ENCODE measurements at regions not wholly inside any gene's neighbourhood (a gene's known extent, or its start where the extent isn't known, plus 50 kb on each side); places are given as distances from the start of the nearest gene placed in this dataset.

DNA sequence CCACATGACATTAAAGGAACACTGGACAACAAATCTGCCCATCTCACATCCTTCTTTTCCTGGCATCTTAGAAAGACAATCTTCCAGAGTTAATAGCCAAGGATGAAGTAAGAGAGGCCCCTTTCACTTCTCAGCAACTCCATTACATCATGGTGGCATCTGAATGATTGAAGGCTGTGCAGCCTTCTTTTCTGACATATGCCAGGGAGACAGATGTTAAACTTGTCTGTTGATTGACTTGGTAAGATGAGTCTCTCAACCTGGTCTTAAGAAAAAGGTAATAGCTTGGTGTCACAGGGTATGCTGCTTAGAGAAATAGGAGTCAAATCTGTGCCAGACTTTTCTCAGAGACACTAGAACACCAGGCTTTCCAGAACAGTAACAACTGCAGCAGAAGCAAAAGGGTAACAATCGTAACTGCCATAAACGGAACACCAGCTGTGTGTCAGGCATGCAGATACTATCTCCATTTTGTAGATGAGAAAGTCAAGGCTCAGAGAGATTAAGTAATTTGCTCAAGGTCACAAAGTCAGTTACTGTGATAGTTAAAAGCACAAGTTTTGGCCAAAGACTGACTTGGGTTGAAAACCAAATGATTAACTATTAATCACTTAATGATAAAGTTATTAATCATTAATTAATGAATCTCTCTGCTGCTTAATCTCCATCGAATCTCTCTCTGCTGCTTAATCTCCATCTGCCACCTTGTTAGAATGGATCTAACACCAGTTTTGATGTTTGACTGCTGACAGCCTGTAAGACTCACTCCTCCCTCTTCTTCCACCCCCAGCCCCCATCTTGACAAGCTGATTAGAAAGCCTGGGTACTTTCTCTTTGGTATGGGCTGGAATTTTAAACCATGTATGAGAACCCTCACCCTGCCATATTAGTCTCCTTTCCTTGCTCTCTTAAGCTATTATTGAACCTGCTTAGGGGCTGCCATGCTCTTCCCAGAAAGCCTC lies 353.5 kb downstream of the ENC1 start:
- Histone ChIP-seq H3K4ac (replicated peaks; ENCODE audit: insufficient read length, low read depth, low read length) (no peak overlapping the region), H4K20me1 (replicated peaks in 1 of 2; ENCODE audit: control insufficient read depth in 1 of 2, insufficient read depth in 2 of 2, low read length in 2 of 2) (no peaks in the 10 kb centered on the region), H3K4me1 (replicated peaks in 1 of 4; ENCODE audit: control insufficient read depth in 3 of 4, insufficient read depth in 4 of 4, low read length in 3 of 4) (peaks cover 0 to 5% (median 2%) of the 10 kb centered on the region in 4 experiments; a peak in 3 of 7 replicates), H2BK5ac (ENCODE audit: low read depth, low read length) (no peak overlapping the region), H3K9ac (replicated peaks in 1 of 4; ENCODE audit: extremely low read depth in 1 of 4, low read depth in 3 of 4, low read length in 3 of 4) (no peak overlapping the region), H3K4me3 (ENCODE audit: extremely low read depth in 1 of 4, insufficient read depth in 2 of 4, low read depth in 3 of 4, low read length in 4 of 4) (no peak overlapping the region), H3K79me1 (ENCODE audit: low read depth, low read length) (no peaks in the 10 kb centered on the region), H3K23ac (ENCODE audit: insufficient read length) (no peak overlapping the region), H4K5ac (ENCODE audit: insufficient read length, low read depth, low read length) (no peak overlapping the region), H3K23me2 (ENCODE audit: low read depth, low read length) (no peaks in the 10 kb centered on the region), H2BK20ac (ENCODE audit: low read length) (no peak overlapping the region), H3K27me3 (replicated peaks in 1 of 4; ENCODE audit: control insufficient read depth in 3 of 4, extremely low read depth in 1 of 4, insufficient read depth in 3 of 4, low read length in 3 of 4) (no peaks in the 10 kb centered on the region), H4K91ac (replicated peaks; ENCODE audit: insufficient read length, low read length) (no peak overlapping the region), H3K56ac (replicated peaks; ENCODE audit: insufficient read length, low read depth, low read length) (no peak overlapping the region), H2BK15ac (ENCODE audit: low read length) (no peak overlapping the region), H3K36me3 (ENCODE audit: control insufficient read depth in 2 of 4, insufficient read depth in 4 of 4, low read length in 3 of 4) (no peaks in the 10 kb centered on the region), H2AK5ac (ENCODE audit: low read depth, low read length) (no peak overlapping the region), H3K27ac (ENCODE audit: low read depth, low read length) (no peak overlapping the region), H3K14ac (ENCODE audit: insufficient read length) (no peak overlapping the region), H2BK120ac (replicated peaks; ENCODE audit: low read depth, low read length) (no peak overlapping the region), H3K9me3 (ENCODE audit: insufficient read depth in 2 of 2, low read depth in 1 of 2, low read length in 1 of 2) (no peaks in the 10 kb centered on the region), H2BK12ac (ENCODE audit: low read depth, low read length) (no peak overlapping the region), H3K4me2 (ENCODE audit: insufficient read depth in 1 of 2, low read depth in 2 of 2, low read length in 2 of 2) (no peak overlapping the region), H4K8ac (ENCODE audit: extremely low read depth, insufficient read depth, low read length) (no peak overlapping the region), H3K79me2 (ENCODE audit: control insufficient read depth in 1 of 2, insufficient read depth in 2 of 2, low read length in 2 of 2) (no peaks in the 10 kb centered on the region), H3K18ac (ENCODE audit: extremely low read depth, low read length) (no peak overlapping the region), H2AFZ (ENCODE audit: low read length) (no peak overlapping the region)
- ChIA-PET CTCF (ENCODE audit: partially characterized antibody) (interaction anchor here (1.0 kb wide), 1 partner anchor 11 kb away, joined by 5 read pairs; no protein-coding TSS in a partner anchor), POLR2A (ENCODE audit: partially characterized antibody) (no interaction called here)
- FAIRE-seq (no peak), DNase-seq (ENCODE audit: low read depth in 1 of 2, low spot score in 2 of 2) (no peak)
- WGBS, 2 experiments (ENCODE audit: extremely low coverage in 1 of 2, insufficient coverage in 1 of 2, insufficient read length in 1 of 2, insufficient replicate concordance in 2 of 2, low coverage in 1 of 2, low lambda C conversion rate in 2 of 2, missing lambda C conversion rate in 1 of 2), result 68% methylated on average over 3 of the region's 3 CpGs; no CpG with 5 or more reads in 1 of the 2 experiments
- no peak for TF ChIP-seq GTF2F1 (IDR thresholded peaks at IDR 0.05; ENCODE audit: borderline replicate concordance, low read depth, low read length)
- no peak for TF ChIP-seq CEBPB (IDR thresholded peaks at IDR 0.05; ENCODE audit: low read depth, low read length)
- no peak for TF ChIP-seq EGR1 (IDR thresholded peaks at IDR 0.05; ENCODE audit: borderline replicate concordance, low read depth, low read length)
- no peak for TF ChIP-seq NRF1 (IDR thresholded peaks at IDR 0.05; ENCODE audit: low read depth, low read length)
- TF ChIP-seq RAD21 (IDR thresholded peaks at IDR 0.05 in 1 of 2, conservative IDR thresholded peaks at IDR 0.05 in 1 of 2; ENCODE audit: low read depth in 2 of 2, low read length in 2 of 2), result no peak
- no peak for TF ChIP-seq EZH2 (IDR thresholded peaks at IDR 0.05; ENCODE audit: low read depth, low read length, severe bottlenecking)
- TF ChIP-seq RXRA (IDR thresholded peaks at IDR 0.05; ENCODE audit: insufficient read depth, low read depth, low read length), result no peak
- no peak for TF ChIP-seq HDAC6 (IDR thresholded peaks at IDR 0.05; ENCODE audit: low read depth, low read length)
- no peak for TF ChIP-seq CTBP2 (IDR thresholded peaks at IDR 0.05; ENCODE audit: borderline replicate concordance, insufficient read depth, insufficient read length, low read length)
- no peak for TF ChIP-seq RBBP5 (IDR thresholded peaks at IDR 0.05; ENCODE audit: borderline replicate concordance, low read depth, low read length)
- TF ChIP-seq BACH1 (IDR thresholded peaks at IDR 0.05; ENCODE audit: low read length), result no peak
- no peak for TF ChIP-seq TCF12 (IDR thresholded peaks at IDR 0.05; ENCODE audit: low read depth, low read length)
- no peak for TF ChIP-seq BRCA1 (IDR thresholded peaks at IDR 0.05; ENCODE audit: low read depth, low read length)
